NCI-H2227 (cell line): ENCODE measurements at regions not wholly inside any gene's neighbourhood (a gene's known extent, or its start where the extent isn't known, plus 50 kb on each side); places are given as distances from the start of the nearest gene placed in this dataset.
"Not testable (repeated sequence)": the region's sequence is repeated elsewhere in the genome, so short reads cannot be mapped to it uniquely, and the experiment has no call there.

Experiments
- DNase-seq: peaks from one replicate; lab custom pipeline; 2025; ENCODE audit not compliant: unreplicated experiment; lab: John Stamatoyannopoulos, UW

DNA sequence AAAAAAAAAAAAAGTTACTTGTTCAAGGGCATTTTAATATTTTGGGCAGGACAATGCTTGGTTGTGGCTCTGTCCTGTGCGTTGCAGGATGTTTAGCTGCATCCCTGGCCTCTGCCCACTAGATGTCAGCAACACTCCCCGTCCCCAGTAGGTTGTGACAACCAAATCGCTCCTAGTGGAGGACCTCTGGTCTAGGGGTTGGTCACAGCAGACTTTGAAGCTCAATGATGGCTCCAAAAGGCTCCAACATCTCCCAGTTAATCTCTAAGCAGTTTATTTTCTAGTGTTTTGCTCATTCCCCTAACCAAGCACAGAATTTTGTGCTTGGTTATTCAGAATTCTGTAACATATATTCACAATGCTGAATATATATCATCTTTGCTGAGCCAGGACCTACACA is 67.0 kb downstream of the CHRNA1 start:
- DNase-seq: peak; percentile 79

GRCh38 chr2:174694920-174695319 is 69.4 kb downstream of the CHRNA1 start:
- DNase-seq: no peak

DNA sequence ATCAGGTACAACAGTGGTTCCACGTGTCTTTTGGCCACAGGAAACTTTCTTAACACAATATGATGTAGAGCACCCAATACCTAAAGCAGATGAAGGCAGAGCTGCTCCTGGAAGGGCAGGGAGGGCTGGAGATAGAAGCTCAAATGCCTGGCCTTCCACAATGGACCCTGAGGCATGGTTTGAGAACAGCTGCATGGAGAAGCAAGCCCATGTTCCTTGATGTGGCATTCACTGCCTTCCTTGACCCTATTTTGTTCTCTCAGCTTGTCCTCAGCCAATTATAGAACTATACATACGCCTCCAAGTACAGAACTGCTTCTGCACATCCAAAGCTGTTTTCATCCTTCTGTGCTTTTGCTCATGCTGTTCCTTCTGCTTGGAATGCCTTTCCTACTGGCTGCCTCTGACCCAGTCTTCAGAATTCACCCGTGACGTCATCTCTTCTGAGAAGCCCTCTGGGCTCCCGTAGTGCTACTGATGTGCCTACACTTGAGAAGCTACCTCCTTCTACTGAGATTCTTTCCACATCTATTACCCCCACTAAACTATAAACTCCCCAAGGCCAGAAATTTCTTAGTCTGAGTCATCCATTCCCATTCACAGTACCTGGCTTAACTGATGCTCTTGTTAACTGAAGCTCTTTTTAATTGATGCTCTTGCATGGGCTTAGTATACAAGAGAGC is 69.9 kb downstream of the CHRNA1 start:
- DNase-seq: no peak

- no peak for DNase-seq
Observed at GRCh38 chr2:174693344-174693743, 70.9 kb downstream of the CHRNA1 start.

GRCh38 chr2:174692256-174692919 is 71.9 kb downstream of the CHRNA1 start:
- no peak for DNase-seq

DNA sequence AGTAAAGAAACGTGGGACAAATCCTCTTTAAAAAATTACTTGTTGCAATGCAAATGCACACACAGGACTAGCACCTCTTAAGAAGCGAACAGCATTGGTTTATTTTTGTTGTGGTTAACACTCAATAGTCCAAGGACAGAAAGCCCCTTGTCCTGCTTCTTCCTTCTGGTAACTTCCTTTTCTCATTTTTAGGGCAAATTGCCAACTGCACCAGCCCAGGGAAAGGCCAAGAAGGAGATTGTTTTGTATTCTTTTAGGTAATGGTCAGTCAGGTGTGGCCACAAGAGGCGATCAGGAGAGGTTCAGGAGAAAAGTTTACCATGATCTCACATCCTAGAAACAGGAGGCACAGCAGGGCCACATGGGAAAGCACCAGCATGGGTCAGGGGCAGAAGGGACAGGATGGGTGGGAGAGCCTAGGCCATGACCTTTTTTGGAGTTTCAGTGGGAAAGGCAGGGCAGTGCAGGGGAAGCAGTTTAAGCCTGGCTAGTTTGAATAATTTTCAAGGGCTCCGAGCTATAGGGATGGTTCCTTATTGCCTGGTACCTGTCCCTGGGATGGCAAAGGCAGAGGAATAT is 73.0 kb downstream of the CHRNA1 start:
- no peak for DNase-seq

- no peak for DNase-seq
Observed at GRCh38 chr2:174690026-174690425, 74.2 kb downstream of the CHRNA1 start.

GRCh38 chr2:174688079-174688478 is 76.2 kb downstream of the CHRNA1 start:
- DNase-seq: peak; percentile 43

DNA sequence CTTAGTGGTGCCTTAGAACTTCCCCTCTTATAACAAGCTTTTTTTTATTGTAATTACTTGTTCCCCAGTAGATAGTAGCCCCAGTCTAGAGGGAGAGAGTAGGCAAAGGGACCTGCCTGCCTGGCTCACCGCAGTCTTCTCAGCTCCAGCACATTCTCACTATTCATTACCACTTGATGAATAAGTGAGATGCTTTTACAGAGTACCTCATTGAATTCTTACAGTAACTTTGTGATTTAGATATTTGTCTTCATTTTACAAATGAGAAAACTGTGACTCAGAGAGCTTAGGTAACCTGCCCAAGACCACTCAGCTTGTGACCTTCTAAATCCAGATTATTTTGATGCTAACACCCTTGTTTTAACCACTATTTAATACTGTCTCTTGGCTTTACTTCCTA is 77.8 kb downstream of the CHRNA1 start:
- DNase-seq: no peak

DNA sequence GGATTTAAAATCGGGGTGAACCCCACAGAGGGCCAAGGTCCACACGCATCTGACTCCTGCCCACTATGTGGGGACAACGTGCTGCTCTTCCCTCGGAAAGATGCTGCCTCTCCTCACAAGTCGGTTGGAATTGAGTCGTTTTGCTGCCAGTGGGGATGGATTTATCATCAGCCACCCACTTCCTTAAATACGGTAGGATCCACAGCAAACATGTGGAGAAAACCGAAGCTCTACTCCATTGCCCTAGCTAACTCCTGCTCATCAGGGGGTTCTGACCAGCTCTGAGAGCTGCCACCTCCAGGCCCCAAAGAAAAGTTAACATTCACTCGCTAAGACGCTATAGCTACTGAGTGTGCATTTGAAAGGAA is 80.9 kb downstream of the CHRNA1 start:
- DNase-seq: peak; percentile 56

GRCh38 chr2:174682578-174683391 is 81.5 kb downstream of the CHRNA1 start:
- peak; percentile 86 for DNase-seq

- DNase-seq: peak; percentile 71
Observed at GRCh38 chr2:174682007-174682577, 82.2 kb downstream of the CHRNA1 start.

GRCh38 chr2:174681099-174682006 is 82.9 kb downstream of the CHRNA1 start:
- peak; percentile 57 for DNase-seq

DNA sequence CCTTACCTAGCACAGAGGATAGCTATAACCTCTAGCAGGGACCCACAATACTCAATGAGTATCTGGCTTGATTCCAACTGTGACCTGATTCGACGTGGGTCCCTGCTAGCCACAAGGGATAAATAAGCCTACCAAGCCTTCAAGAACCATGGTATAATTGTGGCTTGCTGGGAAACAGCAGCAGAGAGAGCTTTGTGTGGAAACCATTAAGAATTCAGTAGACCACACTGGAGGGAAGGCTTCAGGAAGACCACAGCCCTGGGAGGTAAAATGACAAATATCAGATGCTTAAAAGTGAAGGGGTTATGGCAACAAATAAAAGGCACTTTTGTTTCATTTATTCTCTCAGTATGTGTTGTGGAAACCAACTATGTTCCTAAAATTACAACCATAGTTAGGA is 82.6 kb upstream of the WIPF1 start:
- DNase-seq: no peak

DNA sequence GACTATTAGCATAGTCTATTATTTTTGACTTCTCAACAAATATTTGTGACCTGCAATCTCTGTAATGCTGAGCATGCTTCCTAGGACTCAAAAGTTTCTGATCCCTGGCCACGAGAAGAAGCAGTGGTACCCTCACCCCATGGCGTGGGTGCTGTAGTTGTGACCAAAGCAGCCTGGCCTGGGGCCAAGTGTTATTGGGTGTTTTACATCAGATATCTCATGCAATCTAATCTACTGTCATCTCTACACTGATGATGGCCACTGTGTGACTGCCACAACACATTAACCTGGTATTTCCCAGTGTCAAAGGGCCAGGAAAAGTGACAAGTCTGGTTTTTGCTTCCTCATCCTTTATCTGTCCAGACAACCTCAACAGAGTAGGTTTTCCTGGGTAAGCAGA is 80.8 kb upstream of the WIPF1 start:
- DNase-seq: no peak

GRCh38 chr2:174675615-174676014 is 78.0 kb upstream of the WIPF1 start:
- no peak for DNase-seq

GRCh38 chr2:174673876-174674275 is 76.3 kb upstream of the WIPF1 start:
- no peak for DNase-seq

DNA sequence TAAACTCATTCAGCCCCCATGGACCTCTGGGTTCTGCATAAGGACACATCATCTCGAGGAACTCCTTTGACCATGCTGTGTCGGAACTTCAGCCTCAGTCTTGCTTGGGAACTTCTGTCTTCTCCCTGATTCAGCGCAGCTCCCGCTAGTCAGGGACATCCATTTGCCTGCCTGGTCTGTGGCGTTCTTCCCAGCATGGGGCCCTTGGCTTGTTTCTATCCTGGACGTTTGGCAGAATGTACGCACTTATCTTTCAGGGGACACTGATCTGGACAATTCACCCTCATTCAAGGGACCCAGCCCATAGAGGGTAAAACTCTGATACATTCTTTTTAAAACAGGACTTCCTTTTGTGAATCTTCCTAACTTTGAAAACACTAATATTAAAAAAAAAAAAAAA is 75.8 kb upstream of the WIPF1 start:
- no peak for DNase-seq

DNA sequence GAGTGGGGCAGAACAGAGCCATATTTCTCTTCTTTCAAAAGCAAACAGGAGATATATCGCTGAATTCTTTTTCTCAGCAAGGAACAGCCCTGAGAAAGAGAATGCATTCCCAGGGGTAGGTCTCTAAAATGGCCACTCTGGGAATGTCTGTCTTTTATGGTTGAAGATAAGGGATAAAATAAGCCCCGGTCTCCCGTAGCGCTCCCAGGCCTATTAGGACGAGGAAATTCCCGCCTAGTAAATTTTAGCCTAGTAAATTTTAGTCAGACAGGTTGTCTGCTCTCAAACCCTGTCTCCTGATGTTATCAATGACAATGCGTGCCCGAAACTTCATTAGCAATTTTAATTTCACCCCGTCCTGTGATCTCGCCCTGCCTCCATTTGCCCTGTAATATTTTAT is 73.9 kb upstream of the WIPF1 start:
- DNase-seq: not testable (repeated sequence)

GRCh38 chr2:174670446-174670845 is 72.8 kb upstream of the WIPF1 start:
- no peak for DNase-seq
